OCI-LY3 (cell line): ENCODE measurements at regions not wholly inside any gene's neighbourhood (a gene's known extent, or its start where the extent isn't known, plus 50 kb on each side); places are given as distances from the start of the nearest gene placed in this dataset.

Experiments
- EZH2phosphoT487 ChIP-seq: fragments of 200-600 bp; shearing (Covaris generic); IDR thresholded peaks from 2 replicates; pipeline ENCODE4 v1.6.1; 2018; ENCODE audit warnings: antibody characterized with exemption, mixed run types, low read depth
- TF ChIP-seq, protein P1 (sequence below): fragments of 200-600, 300-600 bp; sonication (generic); IDR thresholded peaks from 2 replicates; pipeline ENCODE4 v1.5.1; 2014; ENCODE audit warnings: antibody characterized with exemption, low read length, low read depth

DNA sequence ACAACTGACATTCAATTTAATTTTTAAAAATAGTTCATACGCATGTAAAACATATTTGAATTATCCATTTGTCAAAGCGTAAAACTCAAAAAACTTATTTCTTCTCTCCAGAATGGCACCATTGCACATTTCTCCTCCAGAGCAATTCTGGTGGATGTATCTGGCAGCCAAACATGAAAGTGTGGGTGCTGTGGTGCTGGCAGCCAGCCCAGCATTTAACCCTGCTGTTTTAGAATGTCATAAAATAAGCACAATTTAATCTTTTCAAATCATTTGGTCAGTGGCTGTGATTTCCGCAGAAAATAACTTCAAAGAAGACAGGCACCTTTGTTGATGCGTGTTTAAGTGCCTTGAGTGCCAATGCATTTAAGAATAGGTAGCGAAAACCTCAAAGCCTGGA lies 302.7 kb upstream of the MEOX2 start:
- TF ChIP-seq, protein P1, sequence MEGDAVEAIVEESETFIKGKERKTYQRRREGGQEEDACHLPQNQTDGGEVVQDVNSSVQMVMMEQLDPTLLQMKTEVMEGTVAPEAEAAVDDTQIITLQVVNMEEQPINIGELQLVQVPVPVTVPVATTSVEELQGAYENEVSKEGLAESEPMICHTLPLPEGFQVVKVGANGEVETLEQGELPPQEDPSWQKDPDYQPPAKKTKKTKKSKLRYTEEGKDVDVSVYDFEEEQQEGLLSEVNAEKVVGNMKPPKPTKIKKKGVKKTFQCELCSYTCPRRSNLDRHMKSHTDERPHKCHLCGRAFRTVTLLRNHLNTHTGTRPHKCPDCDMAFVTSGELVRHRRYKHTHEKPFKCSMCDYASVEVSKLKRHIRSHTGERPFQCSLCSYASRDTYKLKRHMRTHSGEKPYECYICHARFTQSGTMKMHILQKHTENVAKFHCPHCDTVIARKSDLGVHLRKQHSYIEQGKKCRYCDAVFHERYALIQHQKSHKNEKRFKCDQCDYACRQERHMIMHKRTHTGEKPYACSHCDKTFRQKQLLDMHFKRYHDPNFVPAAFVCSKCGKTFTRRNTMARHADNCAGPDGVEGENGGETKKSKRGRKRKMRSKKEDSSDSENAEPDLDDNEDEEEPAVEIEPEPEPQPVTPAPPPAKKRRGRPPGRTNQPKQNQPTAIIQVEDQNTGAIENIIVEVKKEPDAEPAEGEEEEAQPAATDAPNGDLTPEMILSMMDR = no peak
- no peak for TF ChIP-seq EZH2phosphoT487
